HL-60 (cell line): ENCODE measurements at regions not wholly inside any gene's neighbourhood (a gene's known extent, or its start where the extent isn't known, plus 50 kb on each side); places are given as distances from the start of the nearest gene placed in this dataset.

Experiments
- DNase-seq, 2 experiments: peaks; one replicate each; pipeline ENCODE4 v3.0.0-alpha.2; 2010 to 2020; ENCODE audit warnings: low read depth in 1 of 2, low spot score in 1 of 2
- H3K27ac ChIP-seq: fragments of 250-450 bp; sonication (Bioruptor Pico); replicated peaks from 2 replicates; pipeline ENCODE4 v1.5.1; 2020; ENCODE audit warnings: mild to moderate bottlenecking, moderate library complexity
- H3K27me3 ChIP-seq: fragments of 250-450 bp; sonication (Bioruptor Pico); 2 replicates; pipeline ENCODE4 v1.5.1; 2021; ENCODE audit warnings: mild to moderate bottlenecking, moderate library complexity; ENCODE audit not compliant: insufficient read depth, poor library complexity, severe bottlenecking
- H3K4me3 ChIP-seq: replicated peaks from 2 replicates; pipeline ENCODE4 v1.5.1; 2011; ENCODE audit warnings: mild to moderate bottlenecking, control low read depth, low read length; ENCODE audit not compliant: insufficient read depth
- CTCF ChIP-seq: IDR thresholded peaks from one replicate; pipeline ENCODE4 v1.5.1; 2011; ENCODE audit warnings: low read length, control low read depth, inconsistent platforms; ENCODE audit not compliant: insufficient read depth
- GABPA ChIP-seq: IDR thresholded peaks from 2 replicates; pipeline ENCODE4 v1.6.1; 2012; ENCODE audit warnings: low read depth
- POLR2AphosphoS5 ChIP-seq: IDR thresholded peaks from 2 replicates; pipeline ENCODE4 v1.6.1; 2012; ENCODE audit warnings: low read depth
- REST ChIP-seq: IDR thresholded peaks from 2 replicates; pipeline ENCODE4 v1.6.1; 2012; ENCODE audit warnings: low read depth; ENCODE audit not compliant: insufficient replicate concordance
- SPI1 ChIP-seq: IDR thresholded peaks from 2 replicates; pipeline ENCODE4 v1.6.1; 2012; ENCODE audit warnings: low read depth, mild to moderate bottlenecking, borderline replicate concordance

GRCh38 chr6:145276756-145277155 lies 458.6 kb downstream of the EPM2A start:
- DNase-seq: no peak
- H3K4me3 ChIP-seq: no peak overlapping the region
- peaks cover 2% of the 10 kb centered on the region for H3K27me3 ChIP-seq
- TF ChIP-seq REST: no peak
- TF ChIP-seq SPI1: no peak
- no peak for TF ChIP-seq GABPA
- no peak for TF ChIP-seq POLR2AphosphoS5
- TF ChIP-seq CTCF: no peak
- H3K27ac ChIP-seq: no peak overlapping the region

DNA sequence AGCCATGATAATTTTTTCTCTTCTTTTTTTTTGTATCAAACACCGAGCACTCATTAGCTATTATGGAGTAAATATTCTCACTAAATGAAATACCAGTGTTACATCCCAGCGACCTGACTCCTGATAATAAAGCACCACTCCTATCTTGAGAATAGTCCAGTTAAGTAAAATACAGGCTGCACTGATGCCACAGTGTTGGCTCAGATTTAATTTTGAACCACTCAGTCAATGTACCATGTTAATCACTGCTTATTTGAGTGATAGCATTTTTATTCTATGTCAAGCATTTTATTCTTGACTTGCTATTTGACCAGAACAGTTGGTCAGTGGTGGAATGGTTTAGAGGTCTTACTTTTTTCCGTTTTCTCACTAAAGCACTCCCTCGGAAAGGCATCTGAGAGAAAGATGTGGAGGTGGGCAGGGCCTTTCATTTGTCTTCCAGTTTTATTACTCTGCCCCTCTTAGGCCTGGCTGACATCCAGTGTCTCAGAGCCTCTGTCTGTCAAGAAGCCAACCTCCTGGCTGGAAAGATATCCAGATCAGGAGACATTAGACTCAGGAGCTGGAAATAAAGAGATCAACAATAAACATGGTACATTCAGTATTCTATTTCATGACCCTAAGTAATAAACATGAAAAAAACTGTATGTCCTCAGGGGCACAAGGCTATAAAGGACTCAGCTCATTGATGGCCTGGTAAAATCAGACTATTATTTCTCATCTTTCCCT lies 457.8 kb downstream of the EPM2A start:
- TF ChIP-seq POLR2AphosphoS5 (no peak), SPI1 (no peak), CTCF (no peak), REST (no peak), GABPA (no peak)
- Histone ChIP-seq H3K4me3 (no peak overlapping the region), H3K27me3 (peaks cover 2% of the 10 kb centered on the region), H3K27ac (no peak overlapping the region)
- no peak for DNase-seq

DNA sequence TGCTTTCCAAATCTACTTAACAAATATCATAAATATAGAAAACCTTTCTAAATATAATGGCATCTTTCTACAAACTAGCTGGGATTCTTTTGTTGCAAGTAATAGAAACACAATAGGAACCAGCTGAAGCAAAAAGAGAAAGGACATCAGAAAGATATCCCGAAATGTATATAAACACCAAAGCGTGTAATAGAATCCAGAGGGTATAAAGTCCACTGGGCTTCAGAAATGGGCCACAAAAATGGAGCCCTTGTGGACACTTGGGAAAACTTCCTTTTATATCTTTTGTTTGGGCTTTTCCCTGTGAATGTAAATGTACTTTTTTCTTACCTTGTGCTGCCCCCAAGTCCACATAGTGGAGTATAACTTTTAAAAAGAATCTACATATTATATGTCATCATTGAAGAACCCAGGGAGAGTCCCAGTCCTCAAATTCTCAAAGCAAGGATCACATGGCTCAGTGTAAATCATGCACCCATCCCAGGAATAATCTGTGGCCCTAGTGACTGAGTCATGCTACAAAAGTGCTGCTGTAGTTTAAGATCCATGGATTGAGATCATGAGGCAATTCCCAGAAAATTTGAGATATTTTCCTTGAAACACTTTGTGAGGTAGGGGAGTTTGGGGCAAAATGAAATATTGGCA lies 457.0 kb downstream of the EPM2A start:
- H3K4me3 ChIP-seq: no peak overlapping the region
- DNase-seq: no peak
- no peak for TF ChIP-seq GABPA
- TF ChIP-seq POLR2AphosphoS5: no peak
- no peak for TF ChIP-seq CTCF
- H3K27me3 ChIP-seq: peaks cover 2% of the 10 kb centered on the region
- H3K27ac ChIP-seq: no peak overlapping the region

DNA sequence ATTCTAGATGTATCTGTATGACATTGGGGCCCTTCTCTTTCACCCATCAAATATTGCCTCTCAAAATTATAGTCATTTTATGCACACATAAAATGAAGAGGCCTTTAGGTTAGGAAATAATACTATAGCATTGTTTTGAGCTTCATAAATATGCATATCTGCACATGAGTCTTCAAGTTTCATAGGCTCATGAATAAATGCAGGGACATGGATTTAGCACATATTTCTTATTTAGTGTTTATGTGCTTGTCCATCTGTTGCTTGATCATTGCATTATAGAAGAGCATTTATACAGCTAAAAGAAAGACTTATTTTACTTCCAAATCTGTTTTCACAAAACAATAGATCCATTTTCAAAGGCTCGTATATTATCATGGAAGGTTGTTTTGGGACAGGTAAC lies 455.8 kb downstream of the EPM2A start:
- TF ChIP-seq POLR2AphosphoS5 (no peak), CTCF (no peak), REST (no peak), GABPA (no peak), SPI1 (no peak)
- no peak overlapping the region for H3K4me3 ChIP-seq
- no peaks in the 10 kb centered on the region for H3K27me3 ChIP-seq
- H3K27ac ChIP-seq: no peak overlapping the region
- DNase-seq: no peak
